ENCODE measurements at regions not wholly inside any gene's neighbourhood (a gene's known extent, or its start where the extent isn't known, plus 50 kb on each side); places are given as distances from the start of the nearest gene placed in this dataset.
"Not testable (repeated sequence)": the region's sequence is repeated elsewhere in the genome, so short reads cannot be mapped to it uniquely, and the experiment has no call there.

DNA sequence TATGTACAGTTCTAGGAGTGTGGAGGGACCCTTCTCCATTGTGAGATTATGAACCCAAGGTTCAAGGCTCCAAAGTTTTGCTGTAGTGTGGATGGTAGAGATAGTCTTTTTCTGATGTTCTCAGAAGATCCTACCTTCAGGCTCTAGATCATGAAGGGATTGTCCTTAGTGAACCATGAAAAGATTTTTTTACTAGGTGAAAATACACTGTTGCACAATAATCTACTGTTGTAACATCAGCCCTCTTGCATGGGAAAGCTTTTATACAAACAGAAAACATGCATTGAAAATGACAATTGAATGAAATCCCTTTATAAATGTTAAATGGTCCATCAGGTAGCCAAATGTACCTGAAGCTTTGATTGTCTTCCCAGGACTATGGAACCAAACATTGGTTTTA lies 177.8 kb downstream of the FAM76B start:
- Histone ChIP-seq H3K4me3 (ENCODE audit: low read depth, low read length) (no peak overlapping the region), H3K79me2 (ENCODE audit: control insufficient read depth, insufficient read depth, low read length, poor library complexity) (no peaks in the 10 kb centered on the region), H3K9ac (ENCODE audit: low read length) (no peak overlapping the region), H3K36me3 (ENCODE audit: control insufficient read depth in 1 of 2, insufficient read depth in 2 of 2, low read length in 2 of 2) (no peaks in the 10 kb centered on the region), H3K23ac (ENCODE audit: low read length) (no peak overlapping the region), H2BK120ac (ENCODE audit: insufficient read depth, low read length, poor library complexity) (no peak overlapping the region), H3K18ac (ENCODE audit: low read length) (no peak overlapping the region), H2AFZ (ENCODE audit: insufficient read depth, low read length, poor library complexity) (no peak overlapping the region), H3K79me1 (ENCODE audit: low read length) (no peaks in the 10 kb centered on the region), H3K4me1 (ENCODE audit: control insufficient read depth in 1 of 2, insufficient read depth in 2 of 2, low read length in 2 of 2) (no peaks in the 10 kb centered on the region), H3K27me3 (ENCODE audit: insufficient read depth, low read length) (no peaks in the 10 kb centered on the region), H4K12ac (ENCODE audit: low read depth, low read length) (no peak overlapping the region), H3K14ac (ENCODE audit: low read length) (no peak overlapping the region), H3K9me3 (ENCODE audit: insufficient read depth, low read depth, low read length) (no peaks in the 10 kb centered on the region), H3K4me2 (ENCODE audit: low read length) (no peak overlapping the region), H2AK5ac (ENCODE audit: low read length) (no peak overlapping the region), H2BK12ac (ENCODE audit: low read length) (no peak overlapping the region), H3K27ac (ENCODE audit: low read depth, low read length) (no peak overlapping the region), H3K4ac (ENCODE audit: low read depth, low read length) (no peak overlapping the region), H4K91ac (ENCODE audit: low read depth, low read length) (no peak overlapping the region), H4K8ac (ENCODE audit: low read depth, low read length) (no peak overlapping the region), H2BK5ac (ENCODE audit: low read depth, low read length, poor library complexity) (no peak overlapping the region)
- peak in 1 of 2 donors; percentile 31 for DNase-seq

- H3K23ac ChIP-seq (ENCODE audit: low read length), result not testable (repeated sequence)
Observed at GRCh38 chr11:95610185-95610584, 179.4 kb downstream of the FAM76B start.

GRCh38 chr11:95608093-95608492 lies 181.5 kb downstream of the FAM76B start:
- Histone ChIP-seq H3K4me3 (ENCODE audit: low read depth, low read length) (no peak overlapping the region), H3K4me2 (ENCODE audit: low read length) (no peak overlapping the region)
- DNase-seq, result no peak

More at GRCh38 chr11:95610185-95610584, 179.4 kb downstream of the FAM76B start:
- WGBS (ENCODE audit: extremely low coverage, insufficient coverage, insufficient read length), result no CpG with 5 or more reads among the region's 5 CpGs
- not testable (repeated sequence) for H3K79me2 ChIP-seq (ENCODE audit: control insufficient read depth, insufficient read depth, low read length, poor library complexity); H2AK5ac ChIP-seq (ENCODE audit: low read length); H3K18ac ChIP-seq (ENCODE audit: low read length); H3K14ac ChIP-seq (ENCODE audit: low read length); H3K4me3 ChIP-seq (ENCODE audit: low read depth, low read length); H3K36me3 ChIP-seq (ENCODE audit: control insufficient read depth in 1 of 2, insufficient read depth in 2 of 2, low read length in 2 of 2); H3K4ac ChIP-seq (ENCODE audit: low read depth, low read length); H3K79me1 ChIP-seq (ENCODE audit: low read length); H3K9ac ChIP-seq (ENCODE audit: low read length); H4K91ac ChIP-seq (ENCODE audit: low read depth, low read length); H4K8ac ChIP-seq (ENCODE audit: low read depth, low read length); H3K9me3 ChIP-seq (ENCODE audit: insufficient read depth, low read depth, low read length); H3K4me1 ChIP-seq (ENCODE audit: control insufficient read depth in 1 of 2, insufficient read depth in 2 of 2, low read length in 2 of 2); DNase-seq; H2BK5ac ChIP-seq (ENCODE audit: low read depth, low read length, poor library complexity); H3K27ac ChIP-seq (ENCODE audit: low read depth, low read length); H2AFZ ChIP-seq (ENCODE audit: insufficient read depth, low read length, poor library complexity); H3K27me3 ChIP-seq (ENCODE audit: insufficient read depth, low read length); H4K12ac ChIP-seq (ENCODE audit: low read depth, low read length); H2BK120ac ChIP-seq (ENCODE audit: insufficient read depth, low read length, poor library complexity); H2BK12ac ChIP-seq (ENCODE audit: low read length); H3K4me2 ChIP-seq (ENCODE audit: low read length)

GRCh38 chr11:95606824-95607223 lies 182.8 kb downstream of the FAM76B start:
- H3K4me1 ChIP-seq (ENCODE audit: control insufficient read depth in 1 of 2, insufficient read depth in 2 of 2, low read length in 2 of 2), result no peaks in the 10 kb centered on the region
- H3K18ac ChIP-seq (ENCODE audit: low read length), result no peak overlapping the region
- H3K36me3 ChIP-seq (ENCODE audit: control insufficient read depth in 1 of 2, insufficient read depth in 2 of 2, low read length in 2 of 2), result no peaks in the 10 kb centered on the region
- H3K79me2 ChIP-seq (ENCODE audit: control insufficient read depth, insufficient read depth, low read length, poor library complexity), result no peaks in the 10 kb centered on the region
- H3K9me3 ChIP-seq (ENCODE audit: insufficient read depth, low read depth, low read length), result no peaks in the 10 kb centered on the region
- no peaks in the 10 kb centered on the region for H3K79me1 ChIP-seq (ENCODE audit: low read length)
- H3K4me2 ChIP-seq (ENCODE audit: low read length), result no peak overlapping the region
- no peak overlapping the region for H3K4me3 ChIP-seq (ENCODE audit: low read depth, low read length)
- no peak overlapping the region for H2BK5ac ChIP-seq (ENCODE audit: low read depth, low read length, poor library complexity)
- no peak overlapping the region for H4K91ac ChIP-seq (ENCODE audit: low read depth, low read length)
- H3K14ac ChIP-seq (ENCODE audit: low read length), result no peak overlapping the region
- no peak overlapping the region for H3K27ac ChIP-seq (ENCODE audit: low read depth, low read length)
- H2BK120ac ChIP-seq (ENCODE audit: insufficient read depth, low read length, poor library complexity), result no peak overlapping the region
- no peak overlapping the region for H3K9ac ChIP-seq (ENCODE audit: low read length)
- no peak overlapping the region for H3K4ac ChIP-seq (ENCODE audit: low read depth, low read length)
- no peak overlapping the region for H4K12ac ChIP-seq (ENCODE audit: low read depth, low read length)
- no CpG with 5 or more reads among the region's 3 CpGs for WGBS (ENCODE audit: extremely low coverage, insufficient coverage, insufficient read length)
- no peak overlapping the region for H2AK5ac ChIP-seq (ENCODE audit: low read length)
- DNase-seq, result no peak
- no peak overlapping the region for H2BK12ac ChIP-seq (ENCODE audit: low read length)
- no peaks in the 10 kb centered on the region for H3K27me3 ChIP-seq (ENCODE audit: insufficient read depth, low read length)
- no peak overlapping the region for H4K8ac ChIP-seq (ENCODE audit: low read depth, low read length)
- H3K23ac ChIP-seq (ENCODE audit: low read length), result no peak overlapping the region
- no peak overlapping the region for H2AFZ ChIP-seq (ENCODE audit: insufficient read depth, low read length, poor library complexity)

More at GRCh38 chr11:95608093-95608492, 181.5 kb downstream of the FAM76B start:
- Histone ChIP-seq H3K27me3 (ENCODE audit: insufficient read depth, low read length) (no peaks in the 10 kb centered on the region), H4K91ac (ENCODE audit: low read depth, low read length) (no peak overlapping the region), H2AFZ (ENCODE audit: insufficient read depth, low read length, poor library complexity) (no peak overlapping the region), H2AK5ac (ENCODE audit: low read length) (no peak overlapping the region), H3K4me1 (ENCODE audit: control insufficient read depth in 1 of 2, insufficient read depth in 2 of 2, low read length in 2 of 2) (no peaks in the 10 kb centered on the region), H3K79me1 (ENCODE audit: low read length) (no peaks in the 10 kb centered on the region), H3K27ac (ENCODE audit: low read depth, low read length) (no peak overlapping the region), H3K36me3 (ENCODE audit: control insufficient read depth in 1 of 2, insufficient read depth in 2 of 2, low read length in 2 of 2) (no peaks in the 10 kb centered on the region), H4K12ac (ENCODE audit: low read depth, low read length) (no peak overlapping the region), H2BK12ac (ENCODE audit: low read length) (no peak overlapping the region), H4K8ac (ENCODE audit: low read depth, low read length) (no peak overlapping the region), H3K4ac (ENCODE audit: low read depth, low read length) (no peak overlapping the region), H3K79me2 (ENCODE audit: control insufficient read depth, insufficient read depth, low read length, poor library complexity) (no peaks in the 10 kb centered on the region), H2BK120ac (ENCODE audit: insufficient read depth, low read length, poor library complexity) (no peak overlapping the region), H3K14ac (ENCODE audit: low read length) (no peak overlapping the region), H3K18ac (ENCODE audit: low read length) (no peak overlapping the region), H3K9me3 (ENCODE audit: insufficient read depth, low read depth, low read length) (no peaks in the 10 kb centered on the region), H3K9ac (ENCODE audit: low read length) (no peak overlapping the region), H3K23ac (ENCODE audit: low read length) (no peak overlapping the region), H2BK5ac (ENCODE audit: low read depth, low read length, poor library complexity) (no peak overlapping the region)
- no CpG with 5 or more reads among the region's 1 CpG for WGBS (ENCODE audit: extremely low coverage, insufficient coverage, insufficient read length)
